ENCODE measurements at regions not wholly inside any gene's neighbourhood (a gene's known extent, or its start where the extent isn't known, plus 50 kb on each side); places are given as distances from the start of the nearest gene placed in this dataset.
"Not testable (repeated sequence)": the region's sequence is repeated elsewhere in the genome, so short reads cannot be mapped to it uniquely, and the experiment has no call there.

DNA sequence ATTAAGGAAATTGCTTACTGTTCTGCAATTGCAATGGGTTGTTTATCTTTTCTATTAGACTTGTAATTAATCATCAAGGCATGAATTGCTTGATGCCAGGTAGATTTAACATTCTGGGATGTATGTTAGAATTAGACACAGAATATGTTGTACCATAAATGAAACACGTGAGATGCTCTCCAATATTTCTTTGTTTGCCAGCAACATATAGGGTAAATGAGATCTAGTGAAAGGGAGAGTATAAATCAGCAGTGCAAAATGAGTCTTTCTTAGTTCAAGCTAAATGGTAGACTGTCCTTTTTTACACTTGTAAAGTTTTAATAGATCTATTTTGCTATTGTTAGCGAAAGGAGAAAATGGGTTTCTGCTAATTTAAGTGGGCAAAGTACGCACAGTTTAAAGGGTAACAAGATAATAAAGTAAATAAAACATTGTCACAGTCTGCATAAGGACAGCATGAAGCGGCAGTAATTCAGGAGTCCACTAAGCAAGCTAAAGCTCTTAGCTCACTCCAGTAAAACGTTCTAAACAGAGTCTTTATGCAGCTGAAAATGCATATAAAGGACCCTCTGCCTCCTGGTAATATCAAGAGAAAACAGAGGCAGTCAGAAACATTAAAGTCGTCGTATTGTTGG, 1137.1 kb downstream of the OLFM4 start:
- no peak for DNase-seq

GRCh38 chr13:54173996-54174395, 1145.4 kb downstream of the OLFM4 start:
- DNase-seq = no peak

- no peak for DNase-seq
Measured at GRCh38 chr13:54175466-54175865, 1146.9 kb downstream of the OLFM4 start.

GRCh38 chr13:54177466-54177865, 1148.9 kb downstream of the OLFM4 start:
- DNase-seq = no peak

GRCh38 chr13:54183166-54183565, 1154.6 kb downstream of the OLFM4 start:
- no peak for DNase-seq

DNA sequence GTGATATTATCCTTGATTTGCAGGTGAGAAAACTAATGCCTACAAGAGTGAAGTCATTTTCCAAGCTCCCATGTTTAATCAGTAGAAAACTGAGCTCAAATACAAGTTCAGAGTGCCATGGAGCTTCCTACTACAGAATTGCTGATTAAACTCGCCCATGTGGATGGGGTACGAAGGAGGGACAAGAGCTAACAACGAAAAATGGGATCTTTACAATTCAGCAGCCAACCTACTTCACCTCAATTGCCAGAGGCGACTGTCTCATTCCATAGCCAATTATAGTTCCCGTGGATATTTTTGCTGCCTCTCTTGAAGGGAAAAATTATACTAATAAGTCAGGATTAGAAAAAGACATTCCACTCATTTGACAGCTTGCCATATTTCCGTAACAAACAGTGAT, 1155.1 kb downstream of the OLFM4 start:
- no peak for DNase-seq

DNA sequence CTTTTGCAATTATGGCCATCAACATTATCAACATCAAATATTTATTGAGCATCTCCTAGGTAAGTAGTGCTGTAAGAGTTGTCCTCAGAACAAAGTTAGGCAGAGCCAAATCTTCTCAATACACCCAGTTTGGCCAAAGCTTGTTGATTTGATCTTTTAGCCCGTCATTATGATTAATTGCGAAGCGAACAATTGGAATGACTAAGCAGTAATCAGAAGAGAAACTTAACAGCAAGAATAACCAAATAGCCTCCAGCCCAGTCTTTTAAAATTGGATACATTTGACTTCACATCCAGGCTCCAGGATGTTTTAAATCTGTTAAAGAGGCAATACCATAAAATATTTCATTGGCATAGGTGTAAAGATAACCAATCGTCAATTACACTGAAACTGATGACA, 1156.0 kb downstream of the OLFM4 start:
- DNase-seq = no peak

DNA sequence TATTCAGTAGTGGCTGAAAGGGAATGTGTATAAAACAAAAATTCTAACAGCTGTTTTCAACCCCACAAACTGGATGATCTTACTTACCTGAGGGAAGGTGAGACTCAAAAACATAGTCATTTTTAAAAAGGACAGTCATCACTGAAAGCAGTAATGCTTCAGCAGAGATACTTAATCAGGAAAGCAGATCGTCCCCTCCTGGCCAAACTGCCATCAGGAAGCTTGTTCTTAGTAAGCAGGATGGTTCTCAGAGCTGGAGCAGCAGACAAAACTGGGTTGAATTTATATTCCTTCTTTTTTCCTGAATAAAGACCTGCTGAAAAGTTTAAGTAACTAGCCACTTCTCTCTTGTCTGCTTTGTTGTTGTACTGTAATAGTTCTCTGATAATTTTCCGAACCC, 1156.5 kb downstream of the OLFM4 start:
- no peak for DNase-seq

DNA sequence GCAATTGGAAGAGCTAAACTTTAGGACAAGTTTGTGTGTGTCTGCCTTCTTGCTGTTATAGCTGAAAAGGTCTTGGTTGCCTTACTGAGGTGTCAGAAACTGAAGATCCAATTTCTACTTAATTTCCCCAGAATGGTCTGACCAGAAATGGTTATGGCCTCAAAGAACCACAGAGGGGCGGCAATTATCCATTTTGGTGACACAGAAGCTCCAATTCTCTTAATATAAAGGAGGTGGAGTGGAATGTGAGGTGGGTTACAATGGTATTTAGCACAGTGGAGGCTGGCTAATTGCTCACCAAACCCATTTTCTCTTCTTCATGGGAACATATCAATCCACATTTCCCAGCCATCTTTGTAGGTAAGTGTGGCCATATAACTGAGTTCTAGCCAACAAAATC, 1157.2 kb downstream of the OLFM4 start:
- DNase-seq = no peak

GRCh38 chr13:54187461-54187860, 1158.8 kb downstream of the OLFM4 start:
- no peak for DNase-seq

GRCh38 chr13:54194233-54195024, 1165.8 kb downstream of the OLFM4 start:
- no peak for DNase-seq

DNA sequence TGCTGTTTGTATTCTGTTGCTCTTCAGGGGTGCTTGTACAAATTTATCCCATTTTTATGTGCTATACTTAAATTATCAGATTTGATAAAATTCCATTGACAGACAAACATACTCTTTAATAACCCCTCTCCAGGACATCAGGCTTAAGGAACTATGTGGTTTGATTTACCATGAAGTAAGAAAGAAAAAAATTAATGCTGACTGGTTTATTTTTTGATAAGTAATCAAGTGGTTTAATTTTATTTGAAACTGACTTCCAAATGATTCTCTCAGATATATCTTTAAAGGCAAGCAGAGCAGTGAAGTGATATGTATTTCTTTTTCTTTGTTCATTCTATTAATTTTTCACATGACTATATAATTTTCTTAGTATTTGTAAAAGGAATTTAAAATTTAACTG, 1168.1 kb downstream of the OLFM4 start:
- DNase-seq = no peak

- DNase-seq = no peak
Measured at GRCh38 chr13:54198911-54199310, 1170.3 kb downstream of the OLFM4 start.

GRCh38 chr13:54206626-54207025, 1178.0 kb downstream of the OLFM4 start:
- no peak for DNase-seq

- no peak for DNase-seq
Measured at GRCh38 chr13:54210397-54211049, 1181.9 kb downstream of the OLFM4 start.

DNA sequence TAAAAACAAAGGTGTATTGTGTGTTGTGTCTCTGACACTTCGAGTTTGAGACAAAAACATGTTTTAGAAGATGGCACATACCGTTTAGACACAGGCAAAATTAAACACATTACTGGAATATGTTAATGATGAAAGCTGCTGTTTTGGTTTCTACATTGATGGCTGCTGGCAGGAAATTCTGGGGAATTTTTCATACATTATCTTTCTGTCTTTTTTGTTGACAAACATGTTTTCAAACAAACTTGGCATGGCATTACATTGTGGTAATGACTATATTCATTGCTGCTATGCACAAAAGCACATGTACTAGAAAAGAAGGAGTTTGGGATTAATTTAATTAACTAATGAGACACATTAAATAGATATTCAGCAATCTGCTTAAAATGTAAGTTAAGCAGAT, 1187.6 kb downstream of the OLFM4 start:
- no peak for DNase-seq

- DNase-seq = no peak
Measured at GRCh38 chr13:54226876-54227275, 1198.3 kb downstream of the OLFM4 start.

DNA sequence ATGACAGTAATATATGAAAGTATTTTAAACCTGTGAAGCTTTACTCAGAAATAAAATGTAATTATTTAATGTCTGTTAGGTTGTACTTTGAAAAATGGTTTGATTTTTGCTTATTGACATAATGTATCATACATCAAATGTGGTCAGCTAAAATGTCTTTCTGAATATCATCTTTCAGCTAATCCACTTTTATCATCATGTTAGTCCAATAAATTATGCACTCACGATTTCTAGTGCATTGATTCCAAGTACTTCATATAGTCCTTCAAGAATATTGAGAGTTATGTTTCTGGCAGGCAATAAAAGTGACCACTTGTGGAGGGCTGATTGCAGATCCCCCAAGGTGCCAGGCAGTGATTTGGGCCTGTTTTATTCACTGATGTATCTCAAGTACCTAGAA, 1204.1 kb downstream of the OLFM4 start:
- DNase-seq = no peak

GRCh38 chr13:54234607-54235006, 1206.0 kb downstream of the OLFM4 start:
- DNase-seq = no peak

- no peak for DNase-seq
Measured at GRCh38 chr13:54241719-54242118, 1213.1 kb downstream of the OLFM4 start.

- DNase-seq = no peak
Measured at GRCh38 chr13:54248306-54248705, 1219.7 kb downstream of the OLFM4 start.

GRCh38 chr13:54261856-54262255, 1233.2 kb downstream of the OLFM4 start:
- no peak for DNase-seq

GRCh38 chr13:54263868-54264267, 1235.3 kb downstream of the OLFM4 start:
- no peak for DNase-seq

GRCh38 chr13:54267253-54267668, 1238.6 kb downstream of the OLFM4 start:
- not testable (repeated sequence) for DNase-seq
